COLO829 (cell line): ENCODE measurements at regions not wholly inside any gene's neighbourhood (a gene's known extent, or its start where the extent isn't known, plus 50 kb on each side); places are given as distances from the start of the nearest gene placed in this dataset.
"Not testable (repeated sequence)": the region's sequence is repeated elsewhere in the genome, so short reads cannot be mapped to it uniquely, and the experiment has no call there.

Experiments used
- DNase-seq: peaks from one replicate; pipeline ENCODE4 v3.0.0; 2012; ENCODE audit warnings: low spot score

DNA sequence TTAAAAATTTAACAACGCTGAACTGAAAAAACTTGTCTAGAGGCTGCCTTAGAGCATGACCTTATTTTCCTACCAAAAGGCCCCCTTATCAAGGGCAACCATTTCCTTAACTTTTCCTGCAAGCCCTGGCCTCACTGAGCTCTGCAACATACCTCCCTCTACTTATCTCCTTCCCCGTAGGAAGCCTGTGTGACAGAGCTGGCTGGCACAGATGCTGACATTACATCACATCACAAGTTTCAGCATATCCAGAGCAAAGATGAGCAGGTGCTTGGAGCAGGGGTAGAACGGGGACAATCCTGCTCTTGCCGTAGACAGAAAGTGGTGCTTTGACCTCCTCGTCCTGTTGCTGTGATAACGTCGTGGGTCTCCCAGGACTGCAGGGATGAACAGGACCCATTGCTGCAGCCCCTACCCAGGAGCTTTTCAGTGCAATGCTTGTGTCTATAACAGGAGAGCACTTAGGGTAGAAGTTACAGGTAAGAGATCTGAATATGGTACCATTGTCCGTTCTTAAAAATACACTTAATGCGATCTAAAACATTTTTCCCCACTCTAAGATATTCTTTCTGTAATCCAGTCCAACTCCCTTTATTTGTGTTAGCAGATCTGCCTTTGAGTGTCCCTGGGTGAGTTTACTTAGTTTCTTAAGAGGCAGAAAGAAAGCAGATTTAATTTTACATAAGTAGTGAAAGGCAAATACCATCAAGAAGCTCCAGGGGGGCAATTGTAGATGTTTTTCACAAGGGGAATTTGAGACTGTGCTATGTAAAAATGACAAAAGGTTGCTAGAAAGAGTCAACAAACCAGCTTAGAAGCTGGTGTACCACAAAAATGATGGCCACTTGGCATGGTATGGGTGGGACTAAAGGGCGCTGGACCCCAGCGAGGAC is 101.9 kb upstream of the EFNA5 start:
- DNase-seq, result no peak

DNA sequence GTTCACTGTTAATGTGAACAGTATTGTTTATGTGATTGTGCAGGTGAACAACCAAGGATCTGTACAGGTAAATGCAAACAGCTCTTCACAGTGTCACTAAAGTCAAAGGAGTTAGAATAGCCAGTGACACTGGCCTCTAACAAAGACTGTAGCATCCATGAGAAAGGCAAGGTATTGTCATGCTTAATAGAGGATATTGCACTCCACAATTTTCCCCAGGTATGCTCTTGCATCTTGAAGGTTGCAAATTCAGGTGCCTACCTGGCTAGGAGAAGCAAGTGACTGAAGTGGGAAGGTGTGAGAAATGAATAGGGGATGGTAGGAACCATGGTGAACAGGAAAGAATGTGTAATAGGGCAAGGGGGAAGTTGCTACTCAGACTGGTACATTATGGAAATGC is 101.2 kb upstream of the EFNA5 start:
- no peak for DNase-seq

DNA sequence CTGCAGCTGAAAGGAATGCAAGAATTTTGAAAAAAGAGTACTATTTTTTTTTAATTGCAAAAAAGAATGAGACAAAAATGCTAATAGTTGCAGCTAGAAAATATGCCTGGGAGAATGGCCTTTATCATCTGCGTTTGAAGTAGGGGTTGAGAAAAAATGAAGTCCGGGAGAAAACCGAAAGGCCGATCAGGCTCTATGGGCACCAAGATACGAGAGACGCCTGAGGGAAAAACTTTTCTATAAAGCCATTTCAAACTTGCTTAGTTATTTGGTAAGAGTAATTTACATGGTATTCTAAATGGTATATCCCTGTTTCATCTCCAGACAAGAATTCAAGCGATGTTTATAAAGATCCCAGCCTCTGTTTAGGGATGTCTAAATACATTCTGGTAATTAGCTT is 99.3 kb upstream of the EFNA5 start:
- DNase-seq, result no peak

DNA sequence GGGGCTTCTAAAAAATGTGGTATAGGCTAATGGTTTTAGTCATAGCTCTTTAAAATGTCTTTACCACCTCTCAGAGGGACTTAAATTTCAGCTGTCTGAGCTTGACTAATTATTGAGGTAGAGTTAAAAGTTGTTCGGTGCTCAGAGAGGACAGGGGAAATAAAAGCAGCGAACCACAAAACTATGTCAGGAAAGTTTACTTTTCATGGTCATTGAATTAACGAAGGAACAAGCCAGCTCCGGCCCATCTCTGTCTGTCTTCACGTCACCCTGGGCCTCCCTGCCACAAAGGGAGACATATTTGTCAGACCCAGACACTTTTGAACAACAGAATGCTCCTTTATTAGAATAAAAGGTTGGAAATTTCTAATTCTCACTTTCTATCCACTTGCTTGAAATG is 98.8 kb upstream of the EFNA5 start:
- DNase-seq, result no peak

DNA sequence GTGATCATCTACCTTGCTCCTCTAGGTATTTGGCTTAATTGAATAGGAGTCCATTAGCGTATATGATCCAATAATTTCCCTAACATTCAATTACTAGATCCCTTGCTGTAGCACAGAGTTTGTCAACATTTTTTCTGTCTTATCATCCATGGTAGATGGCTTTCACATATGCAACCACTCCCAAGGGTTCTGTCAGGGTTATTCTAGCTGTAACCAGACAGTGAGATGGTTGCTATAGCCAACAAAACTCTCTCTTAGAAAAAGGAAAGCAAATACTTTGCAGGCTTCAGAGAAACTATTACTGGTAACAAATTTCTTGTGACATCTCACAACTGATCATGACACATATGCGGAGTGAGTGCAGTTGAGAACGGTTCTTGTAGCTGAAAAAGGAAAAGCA is 96.2 kb upstream of the EFNA5 start:
- no peak for DNase-seq

DNA sequence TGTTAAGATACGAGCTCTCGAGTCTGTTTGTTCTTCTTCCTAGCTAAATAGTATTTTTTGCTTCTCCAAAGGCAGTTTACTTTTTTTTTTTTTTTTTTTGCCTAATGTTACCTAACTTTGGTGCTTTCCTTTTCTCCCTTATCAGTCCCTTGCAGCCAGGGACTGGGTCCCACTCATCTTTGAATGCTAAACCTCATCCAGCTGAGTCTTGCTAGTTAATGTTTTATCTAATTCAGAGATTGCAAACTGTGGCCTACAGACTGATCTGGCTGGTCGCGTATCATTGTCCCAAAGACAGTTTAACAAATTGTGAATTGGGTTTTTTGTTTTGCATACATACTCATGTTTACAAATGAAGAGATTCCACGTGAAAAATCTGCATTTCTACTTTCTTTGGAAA is 95.7 kb upstream of the EFNA5 start:
- DNase-seq, result no peak

DNA sequence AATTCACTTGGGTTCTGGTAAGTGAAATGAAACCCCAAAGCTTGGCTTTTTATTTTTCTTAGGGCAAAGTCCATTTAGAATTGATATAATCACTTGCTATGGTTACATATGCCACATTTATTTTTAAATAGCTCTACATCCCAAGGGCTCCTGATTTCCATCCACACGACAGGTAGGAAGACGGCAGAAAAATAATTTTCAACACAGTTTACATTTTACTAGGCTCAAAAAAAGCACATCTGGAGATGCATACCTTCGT is 95.0 kb upstream of the EFNA5 start:
- DNase-seq, result no peak

DNA sequence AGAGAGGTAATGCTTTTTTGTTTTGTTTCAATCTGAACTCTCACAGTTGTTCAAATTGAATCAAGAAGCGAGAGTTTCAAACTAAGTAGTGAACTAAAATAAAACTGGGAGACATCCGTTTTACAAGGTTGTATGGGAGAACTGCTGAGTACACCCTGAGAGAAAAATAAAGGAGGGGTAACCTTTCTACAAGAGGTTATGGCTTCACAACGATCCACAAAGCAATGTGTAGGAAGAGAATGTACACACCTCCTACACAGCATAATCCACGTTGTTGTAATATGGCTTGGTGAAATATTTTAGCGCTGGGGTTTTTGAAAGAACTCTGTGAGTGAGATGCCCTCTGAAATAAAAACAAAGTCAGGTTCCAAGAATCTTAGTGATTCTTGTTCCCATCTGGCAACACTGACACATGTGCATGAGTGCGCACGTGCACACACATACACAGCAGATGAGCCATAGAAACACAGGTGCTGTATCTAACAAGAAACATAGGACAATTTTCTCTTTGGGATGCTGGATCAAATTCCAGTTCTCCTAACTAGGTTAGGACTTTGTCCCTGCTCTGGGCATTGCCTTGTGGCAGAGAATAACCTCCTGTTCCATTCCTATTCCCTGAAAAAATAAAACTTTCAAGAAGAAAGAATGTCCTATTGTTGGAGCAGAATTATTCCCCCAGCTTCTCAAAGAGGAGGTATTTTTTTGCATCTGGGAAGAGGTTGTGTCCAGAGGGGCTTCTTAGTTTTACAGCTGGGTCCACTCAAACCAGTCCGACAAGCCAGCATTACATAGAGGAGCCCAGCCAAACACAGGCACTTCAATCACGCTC is 94.5 kb upstream of the EFNA5 start:
- DNase-seq, result no peak

DNA sequence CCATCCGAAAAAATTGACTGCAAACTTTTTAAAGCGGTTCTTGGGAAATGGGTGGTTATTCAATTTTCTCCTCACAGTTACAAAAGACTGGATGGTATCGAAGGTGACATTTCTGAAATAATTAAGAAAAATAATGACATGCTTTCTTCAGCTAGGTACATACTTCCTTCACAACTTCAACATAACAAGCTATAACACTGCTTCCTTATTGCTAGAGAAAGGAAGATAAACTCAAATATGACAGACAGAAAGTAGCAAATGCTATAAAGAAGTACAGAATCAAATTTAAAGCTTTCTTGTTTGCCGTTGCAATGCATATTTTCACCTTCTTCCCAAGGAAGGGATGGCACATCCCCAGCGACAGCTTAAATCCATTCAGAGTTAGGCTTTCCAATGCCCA is 93.5 kb upstream of the EFNA5 start:
- no peak for DNase-seq

DNA sequence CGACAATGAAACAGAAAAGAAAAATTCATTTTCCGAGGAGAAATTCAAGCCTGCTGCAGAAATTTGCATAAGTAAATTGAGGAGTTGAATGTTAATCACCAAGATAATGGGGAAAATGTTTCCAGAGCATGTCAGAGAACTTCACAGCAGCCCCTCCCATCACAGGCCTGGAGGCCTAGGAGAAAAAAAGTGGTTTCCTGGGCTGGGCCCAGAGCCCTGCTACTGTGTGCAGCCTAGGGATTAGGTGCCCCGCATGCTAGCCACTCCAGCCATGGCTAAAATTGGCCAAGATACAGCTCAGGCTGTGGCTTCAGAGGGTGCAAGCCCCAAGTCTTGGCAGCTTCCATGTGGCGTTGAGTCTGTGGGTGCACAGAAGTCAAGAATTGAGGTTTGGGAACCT is 82.7 kb upstream of the EFNA5 start:
- DNase-seq, result no peak

DNA sequence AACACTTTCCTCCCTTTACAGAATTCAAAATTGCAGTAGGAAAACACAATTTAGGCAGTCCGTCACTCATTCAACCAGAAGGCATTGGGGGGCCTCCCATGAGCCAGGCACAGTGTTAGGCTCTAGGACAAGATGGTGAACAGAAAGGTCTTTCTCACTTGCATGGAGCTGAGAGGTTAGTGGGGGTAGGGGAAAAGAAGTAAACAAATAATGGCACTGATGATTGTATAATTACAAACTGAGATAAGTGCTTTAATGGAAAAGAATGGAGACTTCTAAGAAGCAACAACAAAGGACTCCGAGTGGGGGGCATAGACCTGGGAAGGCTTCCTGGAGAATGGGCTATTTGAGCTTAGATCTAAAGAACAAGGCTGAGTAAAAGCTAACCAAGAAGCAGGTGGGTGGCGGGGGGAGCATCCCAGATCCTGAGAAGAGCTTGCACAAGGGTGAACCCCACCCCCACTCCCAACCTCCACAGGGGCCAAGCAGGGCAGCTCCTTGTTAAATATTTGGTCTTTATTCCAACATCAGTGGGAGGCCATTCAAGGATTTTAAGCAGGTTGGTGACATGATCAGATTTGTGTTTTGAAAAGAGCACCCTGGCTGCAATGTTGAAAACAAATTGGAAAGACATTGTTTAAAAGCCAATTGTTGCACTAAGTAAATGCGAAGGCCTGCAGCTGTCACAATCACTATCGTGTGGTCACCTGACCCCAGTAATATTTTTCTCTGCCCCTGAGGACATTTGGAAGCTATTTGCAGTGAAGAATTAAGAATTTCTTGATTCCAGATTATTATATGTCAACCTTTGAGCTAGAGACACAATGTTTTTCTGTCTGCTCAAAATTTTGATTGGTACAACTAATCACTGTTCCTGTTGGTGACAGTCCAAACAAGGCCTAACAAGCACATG is 73.9 kb upstream of the EFNA5 start:
- no peak for DNase-seq

DNA sequence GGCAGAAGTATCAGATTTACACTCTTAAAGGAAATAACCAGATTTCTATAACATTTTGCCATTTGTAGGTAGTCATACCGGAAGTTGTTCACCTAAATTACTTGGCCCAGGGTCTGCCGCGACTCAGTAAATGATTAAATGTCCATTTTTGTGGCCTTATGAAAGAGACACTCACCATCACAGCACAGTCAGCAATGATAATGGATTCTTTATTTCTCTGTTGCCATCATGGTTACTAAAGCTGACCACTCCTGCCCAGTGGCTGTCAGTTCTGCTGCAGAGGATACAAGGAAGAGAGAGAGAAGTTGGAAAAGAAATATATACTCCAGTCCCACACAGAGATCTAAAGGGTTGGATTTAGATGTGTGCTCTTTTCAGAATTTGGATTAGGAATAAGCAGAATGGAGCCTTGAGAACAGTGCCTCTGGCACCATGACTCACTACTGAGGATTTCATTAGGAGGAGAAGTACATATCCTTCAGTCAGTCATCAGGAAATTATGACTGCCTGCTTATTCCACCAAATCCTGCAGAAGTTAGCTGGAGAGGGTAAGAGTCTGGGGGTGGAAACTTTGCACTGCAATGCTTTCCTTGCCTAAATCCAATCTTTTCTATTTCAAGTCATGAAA is 72.8 kb upstream of the EFNA5 start:
- peak; percentile 71 for DNase-seq

DNA sequence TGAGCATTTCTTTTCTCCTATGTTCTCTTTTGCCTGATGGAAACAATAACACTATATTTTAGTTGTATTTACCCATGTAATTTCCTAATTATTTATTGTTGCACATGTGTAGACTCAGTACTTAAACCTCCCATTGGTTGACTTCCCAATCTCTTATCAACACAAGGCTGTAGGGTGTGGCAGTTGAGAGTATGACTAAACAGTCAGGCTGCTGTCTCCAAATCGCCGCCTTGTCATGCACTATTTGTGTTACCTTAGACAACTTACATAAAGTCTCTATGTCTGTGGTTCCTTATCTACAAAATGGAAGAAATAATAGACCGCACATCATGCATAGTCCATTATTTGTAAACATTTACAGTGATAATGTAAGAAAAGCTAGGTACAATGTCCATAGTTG is 68.9 kb upstream of the EFNA5 start:
- no peak for DNase-seq

DNA sequence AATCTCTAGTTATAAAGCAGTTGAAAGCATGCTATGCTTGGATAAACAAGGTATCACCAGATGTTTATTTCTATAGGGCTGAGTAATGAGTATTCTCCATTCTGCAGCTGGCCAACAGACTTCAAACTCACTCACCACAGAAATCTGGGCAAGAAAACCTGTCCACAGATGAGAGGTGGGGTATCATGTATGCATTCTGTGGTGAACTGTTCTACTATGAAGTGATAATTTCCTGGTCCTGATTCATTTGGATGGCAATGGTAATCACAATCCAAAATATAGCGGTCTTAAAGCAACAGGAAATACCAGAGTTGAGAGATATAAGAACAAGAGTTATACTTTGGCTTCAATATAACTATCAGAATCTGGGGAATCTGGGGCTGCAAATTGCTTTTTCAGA is 65.9 kb upstream of the EFNA5 start:
- no peak for DNase-seq

DNA sequence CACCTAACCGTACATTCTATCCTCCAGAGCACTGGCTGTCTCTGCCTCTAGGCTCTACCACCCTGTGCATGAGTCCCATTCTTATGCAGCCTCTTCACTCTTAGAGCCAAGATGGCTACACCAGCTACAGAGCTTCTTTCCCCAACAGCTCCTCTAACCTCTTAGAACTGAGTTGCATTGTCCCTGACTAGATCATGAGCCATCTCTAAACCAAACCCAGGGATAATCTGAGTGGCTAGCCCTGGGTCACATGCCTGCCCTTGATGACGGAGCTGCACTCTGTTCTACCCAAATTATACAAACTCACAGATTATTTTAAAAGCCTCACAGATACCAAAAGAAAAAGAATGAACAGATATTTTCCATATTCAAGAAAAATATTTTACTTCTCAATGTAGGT is 65.4 kb upstream of the EFNA5 start:
- not testable (repeated sequence) for DNase-seq

DNA sequence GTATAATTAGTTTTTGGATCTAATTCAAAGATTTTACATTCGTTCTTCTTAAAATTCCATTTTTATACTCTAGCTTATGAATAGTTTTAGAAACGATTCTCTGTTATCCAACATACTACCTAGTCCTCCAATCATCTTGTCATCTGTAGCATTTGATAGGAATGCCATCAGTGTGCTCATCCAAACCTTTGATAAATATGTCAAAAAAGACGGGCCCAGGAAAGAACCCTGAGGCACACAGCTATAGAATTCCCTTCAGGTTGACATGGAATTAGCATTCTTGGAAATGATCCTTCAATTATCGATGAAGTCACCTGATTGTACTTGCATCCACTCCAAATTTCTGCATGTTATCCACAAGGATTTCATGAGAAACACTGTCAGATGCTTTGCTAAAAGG is 64.8 kb upstream of the EFNA5 start:
- DNase-seq, result no peak

DNA sequence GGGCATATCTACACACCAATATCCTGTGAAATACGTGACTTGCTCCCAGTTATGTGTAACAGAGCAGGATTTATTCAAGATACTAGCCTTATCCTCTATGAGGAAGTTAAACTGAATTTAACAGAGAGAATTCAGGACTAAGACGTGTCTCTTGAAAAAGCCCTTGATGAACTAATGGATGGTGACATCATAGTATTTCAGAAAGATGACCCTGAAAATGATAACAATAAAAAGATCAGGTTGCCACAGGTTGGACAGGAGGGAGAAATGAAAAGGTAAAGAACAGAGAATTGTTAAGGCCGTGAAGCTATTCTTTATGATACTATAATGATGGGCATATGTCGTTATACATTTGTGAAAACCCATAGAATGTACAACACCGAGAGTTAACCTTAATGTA is 56.2 kb upstream of the EFNA5 start:
- no peak for DNase-seq

DNA sequence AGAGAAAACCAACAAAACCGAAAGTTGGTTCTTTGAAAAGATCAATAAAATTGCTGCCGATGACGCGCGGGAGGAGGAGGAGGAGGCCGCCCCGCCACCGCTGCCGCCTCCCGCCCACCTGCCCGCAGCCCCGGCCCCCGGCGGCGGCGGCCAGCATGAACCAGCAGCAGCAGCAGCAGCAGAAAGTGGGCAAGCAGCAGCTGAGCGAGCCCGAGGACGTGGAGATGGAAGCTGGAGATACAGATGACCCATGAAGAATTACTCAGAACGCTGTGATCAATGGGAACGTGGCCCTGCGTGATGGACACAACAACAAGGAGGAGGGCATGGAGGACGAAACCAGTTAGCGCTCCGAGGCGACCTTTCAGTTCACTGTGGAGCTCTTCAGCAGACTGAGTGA is 53.9 kb upstream of the EFNA5 start:
- DNase-seq, result no peak

DNA sequence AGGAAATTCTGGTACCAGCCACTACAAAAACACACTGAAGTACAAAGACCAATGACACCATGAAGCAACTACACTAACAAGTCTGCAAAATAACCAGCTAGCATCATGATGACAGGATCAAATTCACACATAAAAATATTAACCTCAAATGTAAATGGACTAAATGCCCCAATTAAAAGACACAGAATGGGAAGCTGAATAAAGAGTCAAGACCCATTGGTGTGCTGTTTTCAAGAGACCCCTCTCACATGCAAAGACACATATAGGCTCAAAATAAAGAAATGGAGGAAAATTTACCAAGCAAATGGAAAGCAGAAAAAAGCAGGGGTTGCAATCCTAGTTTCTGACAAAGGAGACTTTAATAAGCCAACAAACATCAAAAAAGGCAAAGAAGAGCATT is 50.5 kb upstream of the EFNA5 start:
- DNase-seq, result not testable (repeated sequence)
